ENCODE measurements at regions not wholly inside any gene's neighbourhood (a gene's known extent, or its start where the extent isn't known, plus 50 kb on each side); places are given as distances from the start of the nearest gene placed in this dataset.

GRCh38 chr18:71442731-71443141 lies 1101.4 kb downstream of the CBLN2 start:
- Histone ChIP-seq H3K4me3 (no peak overlapping the region), H3K4me2 (no peak overlapping the region), H3K27ac (no peak overlapping the region), H3K4me1 (no peaks in the 10 kb centered on the region), H3K9me3 (no peaks in the 10 kb centered on the region)
- no peak for DNase-seq (ENCODE audit: low read depth in 1 of 2, low spot score in 1 of 2)
- no peak for FAIRE-seq
- CTCF ChIA-PET = no interaction called here
- no peak for ATAC-seq
- TF ChIP-seq CHD2 (IDR thresholded peaks at IDR 0.05; ENCODE audit: low read length, partially characterized antibody) (no peak), FOXS1 (CRISPR knock-in tag; IDR thresholded peaks at IDR 0.05) (no peak), RCOR1 (IDR thresholded peaks at IDR 0.05; ENCODE audit: low read depth, low read length) (no peak), CHD4 (IDR thresholded peaks at IDR 0.05; ENCODE audit: borderline replicate concordance) (no peak), CBX2 (IDR thresholded peaks at IDR 0.05; ENCODE audit: borderline replicate concordance, low read depth) (no peak), RNF2 (IDR thresholded peaks at IDR 0.05; ENCODE audit: borderline replicate concordance, low read depth) (no peak)
- POLR2A ChIA-PET = no interaction called here
- WGBS (ENCODE audit: missing lambda C conversion rate) = 8% methylated on average over 3 of the region's 3 CpGs

DNA sequence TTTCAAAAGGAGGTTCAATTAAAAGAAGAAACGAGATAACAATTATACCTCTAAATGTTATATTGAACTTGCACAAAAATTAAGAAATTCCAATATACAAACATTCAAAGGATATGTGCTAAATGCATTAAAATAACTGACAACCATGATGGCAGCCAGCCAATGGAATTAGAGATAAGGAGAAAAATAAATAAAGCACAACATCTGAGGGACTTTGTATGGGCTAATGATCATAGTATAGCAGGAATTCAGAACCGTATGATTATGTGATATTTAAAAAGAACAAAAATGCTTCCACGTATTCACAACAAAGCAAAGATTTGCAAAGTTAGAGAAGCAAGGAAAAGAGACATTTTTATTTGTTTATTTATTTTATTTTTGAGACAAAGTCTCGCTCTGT lies 1103.0 kb downstream of the CBLN2 start:
- Histone ChIP-seq H3K9me3 (no peaks in the 10 kb centered on the region), H3K4me3 (no peak overlapping the region), H3K4me2 (no peak overlapping the region), H3K27ac (no peak overlapping the region), H3K4me1 (no peaks in the 10 kb centered on the region)
- DNase-seq (ENCODE audit: low read depth in 1 of 2, low spot score in 1 of 2) (no peak), ATAC-seq (no peak), FAIRE-seq (no peak)
- 9% methylated on average over 4 of the region's 4 CpGs for WGBS (ENCODE audit: missing lambda C conversion rate)
- POLR2A ChIA-PET = no interaction called here
- TF ChIP-seq EP300 (IDR thresholded peaks at IDR 0.05) (no peak), HOXA7 (CRISPR knock-in tag; IDR thresholded peaks at IDR 0.05) (no peak), CTCF (IDR thresholded peaks at IDR 0.05) (no peak), CHD4 (IDR thresholded peaks at IDR 0.05; ENCODE audit: borderline replicate concordance) (no peak), RNF2 (IDR thresholded peaks at IDR 0.05; ENCODE audit: borderline replicate concordance, low read depth) (no peak), SREBF2 (IDR thresholded peaks at IDR 0.05) (no peak), KDM1A (IDR thresholded peaks at IDR 0.05; ENCODE audit: low read depth) (no peak), FOSL2 (IDR thresholded peaks at IDR 0.05) (no peak), FOSL2 (CRISPR knock-in tag; IDR thresholded peaks at IDR 0.05) (no peak), HEYL (CRISPR knock-in tag; IDR thresholded peaks at IDR 0.05) (no peak), ZFP36 (IDR thresholded peaks at IDR 0.05; ENCODE audit: borderline replicate concordance, partially characterized antibody) (no peak), RFX5 (IDR thresholded peaks at IDR 0.05) (no peak), MYC (IDR thresholded peaks at IDR 0.05; ENCODE audit: borderline replicate concordance, low read length) (no peak), JUNB (IDR thresholded peaks at IDR 0.05) (no peak), SMC3 (IDR thresholded peaks at IDR 0.05) (no peak)
- TF ChIP-seq, protein P1, sequence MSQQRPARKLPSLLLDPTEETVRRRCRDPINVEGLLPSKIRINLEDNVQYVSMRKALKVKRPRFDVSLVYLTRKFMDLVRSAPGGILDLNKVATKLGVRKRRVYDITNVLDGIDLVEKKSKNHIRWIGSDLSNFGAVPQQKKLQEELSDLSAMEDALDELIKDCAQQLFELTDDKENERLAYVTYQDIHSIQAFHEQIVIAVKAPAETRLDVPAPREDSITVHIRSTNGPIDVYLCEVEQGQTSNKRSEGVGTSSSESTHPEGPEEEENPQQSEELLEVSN (IDR thresholded peaks at IDR 0.05; ENCODE audit: borderline replicate concordance, low read depth) = no peak
- TF ChIP-seq, protein P2, sequence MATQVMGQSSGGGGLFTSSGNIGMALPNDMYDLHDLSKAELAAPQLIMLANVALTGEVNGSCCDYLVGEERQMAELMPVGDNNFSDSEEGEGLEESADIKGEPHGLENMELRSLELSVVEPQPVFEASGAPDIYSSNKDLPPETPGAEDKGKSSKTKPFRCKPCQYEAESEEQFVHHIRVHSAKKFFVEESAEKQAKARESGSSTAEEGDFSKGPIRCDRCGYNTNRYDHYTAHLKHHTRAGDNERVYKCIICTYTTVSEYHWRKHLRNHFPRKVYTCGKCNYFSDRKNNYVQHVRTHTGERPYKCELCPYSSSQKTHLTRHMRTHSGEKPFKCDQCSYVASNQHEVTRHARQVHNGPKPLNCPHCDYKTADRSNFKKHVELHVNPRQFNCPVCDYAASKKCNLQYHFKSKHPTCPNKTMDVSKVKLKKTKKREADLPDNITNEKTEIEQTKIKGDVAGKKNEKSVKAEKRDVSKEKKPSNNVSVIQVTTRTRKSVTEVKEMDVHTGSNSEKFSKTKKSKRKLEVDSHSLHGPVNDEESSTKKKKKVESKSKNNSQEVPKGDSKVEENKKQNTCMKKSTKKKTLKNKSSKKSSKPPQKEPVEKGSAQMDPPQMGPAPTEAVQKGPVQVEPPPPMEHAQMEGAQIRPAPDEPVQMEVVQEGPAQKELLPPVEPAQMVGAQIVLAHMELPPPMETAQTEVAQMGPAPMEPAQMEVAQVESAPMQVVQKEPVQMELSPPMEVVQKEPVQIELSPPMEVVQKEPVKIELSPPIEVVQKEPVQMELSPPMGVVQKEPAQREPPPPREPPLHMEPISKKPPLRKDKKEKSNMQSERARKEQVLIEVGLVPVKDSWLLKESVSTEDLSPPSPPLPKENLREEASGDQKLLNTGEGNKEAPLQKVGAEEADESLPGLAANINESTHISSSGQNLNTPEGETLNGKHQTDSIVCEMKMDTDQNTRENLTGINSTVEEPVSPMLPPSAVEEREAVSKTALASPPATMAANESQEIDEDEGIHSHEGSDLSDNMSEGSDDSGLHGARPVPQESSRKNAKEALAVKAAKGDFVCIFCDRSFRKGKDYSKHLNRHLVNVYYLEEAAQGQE (IDR thresholded peaks at IDR 0.05) = no peak
- CTCF ChIA-PET = no interaction called here
